SK-N-SH (cell line): ENCODE measurements at regions not wholly inside any gene's neighbourhood (a gene's known extent, or its start where the extent isn't known, plus 50 kb on each side); places are given as distances from the start of the nearest gene placed in this dataset.

Source experiments
- CTCF ChIP-seq: fragments of 200-600 bp; sonication (generic); IDR thresholded peaks from 2 replicates; pipeline ENCODE4 v1.6.1; 2017; ENCODE audit warnings: antibody characterized with exemption, mild to moderate bottlenecking, moderate library complexity
- MXI1 ChIP-seq: IDR thresholded peaks from 2 replicates; pipeline ENCODE4 v1.6.1; 2012; ENCODE audit warnings: mild to moderate bottlenecking, low read depth, low read length, improper control_type of control experiment
- REST ChIP-seq: IDR thresholded peaks from 2 replicates; pipeline ENCODE4 v1.6.1; 2012; ENCODE audit warnings: mild to moderate bottlenecking, low read depth, low read length, moderate library complexity

- no peak for TF ChIP-seq MXI1
- TF ChIP-seq REST = no peak
- TF ChIP-seq CTCF = no peak
These were observed 498.5 kb upstream of the TYRP1 start for GRCh38 chr9:12194731-12195130.
